ENCODE measurements at regions not wholly inside any gene's neighbourhood (a gene's known extent, or its start where the extent isn't known, plus 50 kb on each side); places are given as distances from the start of the nearest gene placed in this dataset.

- TF ChIP-seq ARNTL (CRISPR knock-in tag; IDR thresholded peaks at IDR 0.05; ENCODE audit: borderline replicate concordance, low read depth) (no peak), CSDC2 (CRISPR knock-in tag; IDR thresholded peaks at IDR 0.05) (no peak), TSHZ2 (CRISPR knock-in tag; IDR thresholded peaks at IDR 0.05) (no peak), POU6F1 (CRISPR knock-in tag; IDR thresholded peaks at IDR 0.05; ENCODE audit: borderline replicate concordance, low read depth) (no peak), PPARA (CRISPR knock-in tag; IDR thresholded peaks at IDR 0.05; ENCODE audit: borderline replicate concordance) (no peak), ZFP30 (CRISPR knock-in tag; IDR thresholded peaks at IDR 0.05) (no peak), TOX (CRISPR knock-in tag; IDR thresholded peaks at IDR 0.05; ENCODE audit: borderline replicate concordance) (no peak), ZNF70 (CRISPR knock-in tag; IDR thresholded peaks at IDR 0.05) (no peak), GLIS3 (CRISPR knock-in tag; IDR thresholded peaks at IDR 0.05) (no peak), OSR1 (CRISPR knock-in tag; IDR thresholded peaks at IDR 0.05) (no peak), TCF4 (CRISPR knock-in tag; IDR thresholded peaks at IDR 0.05; ENCODE audit: borderline replicate concordance) (no peak), ESRRG (CRISPR knock-in tag; IDR thresholded peaks at IDR 0.05) (no peak), BACH2 (CRISPR knock-in tag; IDR thresholded peaks at IDR 0.05; ENCODE audit: borderline replicate concordance) (no peak), ZFP3 (CRISPR knock-in tag; IDR thresholded peaks at IDR 0.05) (no peak), SNAI2 (CRISPR knock-in tag; IDR thresholded peaks at IDR 0.05) (no peak), PATZ1 (CRISPR knock-in tag; IDR thresholded peaks at IDR 0.05; ENCODE audit: borderline replicate concordance) (no peak)
- no peak for ATAC-seq
Measured at GRCh38 chr1:232471250-232471649, 158.7 kb downstream of the SIPA1L2 start.

- ATAC-seq: no peak
- no peak for TF ChIP-seq ZFP30 (CRISPR knock-in tag; IDR thresholded peaks at IDR 0.05)
Measured at GRCh38 chr1:232470711-232471110, 159.2 kb downstream of the SIPA1L2 start.

DNA sequence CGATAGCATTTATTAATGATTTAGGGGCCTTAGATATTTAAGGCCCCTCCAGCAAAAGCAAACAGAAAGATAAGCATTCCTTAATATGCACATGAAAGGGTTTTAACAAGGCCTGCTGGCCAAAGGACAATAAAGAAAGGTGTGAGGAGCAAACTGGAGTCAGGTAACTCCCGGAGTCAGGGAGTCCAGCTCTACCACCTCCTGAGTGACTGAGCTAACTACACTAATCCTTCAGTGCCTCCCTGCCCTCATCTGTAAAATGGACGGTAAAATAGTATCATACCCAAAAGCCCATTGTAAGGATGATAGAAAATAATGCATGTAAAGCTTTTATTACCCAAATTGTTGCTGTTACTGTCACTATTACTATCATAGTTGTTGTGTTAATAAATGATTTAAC, 161.7 kb downstream of the SIPA1L2 start:
- ATAC-seq: no peak
- TF ChIP-seq TSHZ2 (CRISPR knock-in tag; IDR thresholded peaks at IDR 0.05): no peak
- no peak for TF ChIP-seq BACH2 (CRISPR knock-in tag; IDR thresholded peaks at IDR 0.05; ENCODE audit: borderline replicate concordance)
- no peak for TF ChIP-seq ARNTL (CRISPR knock-in tag; IDR thresholded peaks at IDR 0.05; ENCODE audit: borderline replicate concordance, low read depth)
- TF ChIP-seq ZC3H10 (CRISPR knock-in tag; IDR thresholded peaks at IDR 0.05): no peak
- no peak for TF ChIP-seq CSDC2 (CRISPR knock-in tag; IDR thresholded peaks at IDR 0.05)
- no peak for TF ChIP-seq ESRRG (CRISPR knock-in tag; IDR thresholded peaks at IDR 0.05)
- no peak for TF ChIP-seq ZNF70 (CRISPR knock-in tag; IDR thresholded peaks at IDR 0.05)
- no peak for TF ChIP-seq ZNF565 (CRISPR knock-in tag; conservative IDR thresholded peaks at IDR 0.05; ENCODE audit: low read depth)
- TF ChIP-seq TCF4 (CRISPR knock-in tag; IDR thresholded peaks at IDR 0.05; ENCODE audit: borderline replicate concordance): no peak
- TF ChIP-seq POU6F1 (CRISPR knock-in tag; IDR thresholded peaks at IDR 0.05; ENCODE audit: borderline replicate concordance, low read depth): no peak
- no peak for TF ChIP-seq CSRNP3 (CRISPR knock-in tag; IDR thresholded peaks at IDR 0.05)
- no peak for TF ChIP-seq GLIS3 (CRISPR knock-in tag; IDR thresholded peaks at IDR 0.05)
- no peak for TF ChIP-seq TOX (CRISPR knock-in tag; IDR thresholded peaks at IDR 0.05; ENCODE audit: borderline replicate concordance)
- TF ChIP-seq PATZ1 (CRISPR knock-in tag; IDR thresholded peaks at IDR 0.05; ENCODE audit: borderline replicate concordance): no peak
- no peak for TF ChIP-seq PPARA (CRISPR knock-in tag; IDR thresholded peaks at IDR 0.05; ENCODE audit: borderline replicate concordance)
- TF ChIP-seq SNAI2 (CRISPR knock-in tag; IDR thresholded peaks at IDR 0.05): no peak
